HG03520 (cell line): ENCODE measurements at regions not wholly inside any gene's neighbourhood (a gene's known extent, or its start where the extent isn't known, plus 50 kb on each side); places are given as distances from the start of the nearest gene placed in this dataset.

Experiments used
- ATAC-seq: cut with Tn5 transposase; IDR thresholded peaks from one replicate; pipeline ENCODE4 v1.9.1; 2021; ENCODE audit warnings: mild to moderate bottlenecking, moderate library complexity; ENCODE audit not compliant: unreplicated experiment

DNA sequence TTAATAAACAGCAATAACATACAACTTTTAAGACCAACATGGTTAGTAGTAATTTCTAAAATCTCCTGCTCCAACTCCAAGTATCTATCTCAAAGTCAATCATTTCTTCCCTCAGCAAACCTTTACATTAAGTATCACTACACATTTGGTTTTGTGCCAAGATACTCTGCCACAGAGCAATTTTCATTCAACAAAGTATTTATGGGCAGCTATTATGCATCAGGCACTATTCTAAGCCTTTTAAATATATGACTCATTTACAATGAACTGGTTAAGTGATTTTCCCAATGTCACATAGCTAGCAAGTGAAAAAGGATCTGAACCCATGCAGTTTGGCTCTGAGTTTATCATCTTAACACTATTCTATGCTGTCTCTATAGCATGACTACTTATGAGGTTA is 264.3 kb downstream of the NOL4 start:
- ATAC-seq = no peak

DNA sequence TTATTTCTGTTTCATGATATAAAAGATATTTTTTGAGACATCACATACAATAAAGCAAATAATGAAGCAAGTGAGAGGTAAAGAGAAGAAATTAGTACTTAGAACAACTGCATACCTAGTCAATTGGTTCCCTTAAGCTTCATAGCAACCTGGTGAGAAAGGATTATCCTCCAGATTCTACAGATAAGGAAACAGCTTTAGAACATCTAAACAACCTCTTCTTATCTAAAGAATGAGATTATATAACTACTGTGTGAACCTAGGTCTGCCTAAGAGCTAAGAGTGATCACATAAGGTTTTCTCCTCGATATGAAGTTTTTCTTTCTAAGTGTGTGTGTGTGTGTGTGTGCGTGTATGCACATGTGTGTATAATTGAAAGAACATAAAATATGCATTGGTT is 265.1 kb downstream of the NOL4 start:
- no peak for ATAC-seq

DNA sequence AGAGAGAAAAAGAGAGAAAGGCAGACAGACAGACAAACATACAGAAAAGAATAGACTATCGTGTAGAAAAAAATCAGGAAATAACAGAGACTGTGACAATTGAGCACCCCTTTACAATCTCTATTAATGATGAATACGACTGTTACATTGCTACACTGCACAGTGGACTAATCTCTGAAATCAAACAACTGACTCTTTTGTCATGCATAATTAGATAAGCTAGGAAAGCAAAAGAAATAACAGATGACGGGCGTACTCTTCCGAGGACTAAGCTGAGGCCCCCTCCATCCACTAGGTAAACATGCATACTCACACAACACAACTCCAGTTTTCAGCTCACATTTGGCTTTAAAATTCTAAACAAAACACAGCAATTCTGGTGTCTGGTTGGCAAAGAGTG is 267.0 kb downstream of the NOL4 start:
- no peak for ATAC-seq

GRCh38 chr18:33951031-33951430 is 273.7 kb downstream of the NOL4 start:
- ATAC-seq = no peak

- no peak for ATAC-seq
These were observed 278.4 kb downstream of the NOL4 start for GRCh38 chr18:33946336-33946735.

GRCh38 chr18:33944493-33944892 is 280.2 kb downstream of the NOL4 start:
- ATAC-seq = no peak

GRCh38 chr18:33937270-33937816 is 287.4 kb downstream of the NOL4 start:
- no peak for ATAC-seq

DNA sequence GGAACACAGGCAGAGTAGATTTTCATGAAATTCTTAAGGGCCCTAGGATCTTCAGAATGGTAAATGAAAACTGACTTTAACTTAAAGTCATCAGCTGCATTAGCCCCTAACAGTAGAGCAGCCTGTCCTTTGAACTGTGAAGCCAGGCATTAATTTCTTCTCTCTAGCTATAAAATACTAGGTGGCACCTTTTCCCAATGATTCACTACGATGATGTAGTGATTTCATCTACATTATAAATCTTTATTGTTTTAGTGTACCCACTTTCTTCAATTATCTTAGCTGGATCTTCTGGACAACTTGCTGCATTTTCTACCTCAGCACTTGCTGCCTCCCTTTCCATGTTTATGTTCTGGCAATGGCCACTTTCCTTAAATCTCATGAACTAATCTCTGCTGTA is 290.5 kb downstream of the NOL4 start:
- ATAC-seq = no peak

GRCh38 chr18:33928231-33928630 is 296.5 kb downstream of the NOL4 start:
- ATAC-seq = no peak

DNA sequence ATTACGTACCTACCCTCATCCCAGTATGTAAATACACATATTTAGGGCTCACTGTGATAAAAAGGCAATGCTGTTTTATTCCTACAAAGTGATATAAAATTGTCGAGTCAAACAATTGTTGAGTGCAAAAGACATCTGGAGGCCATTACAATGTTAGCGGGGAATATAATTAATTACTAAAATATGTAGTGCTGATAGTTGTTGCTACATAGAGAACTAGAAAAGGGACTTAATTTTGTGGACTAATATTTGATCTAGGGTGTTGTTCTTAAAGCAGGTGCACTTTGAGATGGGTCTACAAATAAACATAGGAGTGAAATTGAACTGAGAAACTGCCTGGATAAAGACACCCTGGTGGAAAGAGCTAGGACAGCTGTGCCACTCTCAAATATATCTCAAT is 300.1 kb downstream of the NOL4 start:
- no peak for ATAC-seq

GRCh38 chr18:33923980-33924379 is 300.7 kb downstream of the NOL4 start:
- no peak for ATAC-seq

DNA sequence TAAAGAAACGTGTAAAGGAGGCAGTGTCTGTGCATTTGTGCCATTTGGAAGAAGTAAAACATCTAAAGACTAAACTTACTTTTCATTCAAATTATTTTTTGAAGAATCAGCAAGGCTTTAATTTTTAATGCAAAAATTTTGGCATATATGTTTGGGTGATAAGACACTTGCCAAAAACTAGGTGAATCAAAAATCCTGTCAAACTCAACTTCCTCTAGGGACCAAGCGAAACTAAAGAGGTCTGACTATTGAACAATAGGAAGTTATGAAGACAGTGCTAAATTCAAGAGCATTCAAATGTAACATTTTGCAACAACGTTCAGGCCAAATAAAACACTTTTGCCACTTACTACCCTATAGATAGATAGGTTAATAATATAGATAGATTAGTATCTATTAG is 306.1 kb downstream of the NOL4 start:
- ATAC-seq = no peak

GRCh38 chr18:33916200-33916599 is 308.5 kb downstream of the NOL4 start:
- no peak for ATAC-seq

DNA sequence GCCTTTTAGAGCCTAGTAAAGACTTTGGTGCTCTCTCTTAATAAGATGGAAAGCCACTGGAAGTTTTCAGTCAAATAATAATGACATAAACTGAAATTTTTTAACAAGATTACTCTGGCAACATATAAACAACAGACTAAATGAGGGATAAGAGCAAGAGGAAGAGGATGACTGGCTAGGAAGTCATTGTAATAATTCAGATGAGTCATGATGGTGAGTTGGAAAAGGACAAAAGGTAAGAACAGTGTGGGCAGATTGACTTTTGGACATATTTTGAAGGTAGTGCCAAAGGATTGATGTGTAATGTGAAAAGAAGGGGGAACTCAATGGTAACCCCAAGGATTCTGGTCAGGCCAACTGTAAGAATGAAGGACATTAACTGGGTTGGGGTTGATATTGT is 310.3 kb downstream of the NOL4 start:
- no peak for ATAC-seq

DNA sequence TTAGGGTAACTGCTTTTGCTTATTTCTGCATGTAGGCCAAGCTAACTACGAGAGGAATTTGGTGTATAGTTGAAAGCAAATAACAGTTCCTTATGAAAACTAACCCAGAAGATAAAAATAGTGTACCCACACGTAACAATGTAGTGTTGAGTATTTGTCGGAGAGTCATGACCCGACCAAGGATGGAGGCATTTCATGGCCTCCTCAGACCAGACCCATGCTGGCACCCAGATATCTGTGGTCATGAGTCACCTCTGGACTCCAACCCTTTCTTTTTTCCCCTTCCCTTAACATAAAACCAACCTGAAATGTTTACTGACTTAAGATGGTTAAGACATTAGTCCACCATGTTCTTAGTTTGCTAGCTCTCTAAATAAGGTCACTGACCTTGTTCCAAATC is 318.7 kb downstream of the NOL4 start:
- no peak for ATAC-seq

DNA sequence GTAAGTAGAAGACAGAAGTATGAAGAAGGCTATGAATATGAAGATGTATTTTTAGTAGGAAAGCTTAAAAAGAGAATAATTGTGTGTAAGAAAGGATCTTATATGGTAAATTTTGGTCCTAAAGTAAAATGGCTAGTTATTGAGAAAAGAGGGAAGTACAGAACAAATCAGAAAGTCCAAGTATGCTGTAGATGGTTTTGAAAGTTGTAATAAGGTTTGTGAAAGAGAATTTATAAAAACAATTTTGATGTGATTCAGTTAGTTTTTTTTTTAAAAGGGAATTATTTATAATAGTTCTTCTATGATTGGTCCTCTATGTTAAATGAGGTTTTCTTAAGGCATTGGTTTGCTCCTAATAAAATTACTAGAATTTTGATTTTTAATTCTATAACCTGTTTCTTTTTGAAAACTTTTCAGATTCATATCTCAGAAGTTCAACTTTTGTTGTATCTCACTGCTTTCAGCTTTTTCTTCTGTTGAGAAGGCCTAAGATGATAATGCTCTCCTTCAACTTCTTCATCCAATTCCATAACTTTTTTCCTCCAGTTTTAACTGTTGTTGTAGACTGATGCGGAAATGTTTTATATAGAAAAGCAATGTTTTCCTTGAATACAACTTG is 322.7 kb downstream of the NOL4 start:
- no peak for ATAC-seq

GRCh38 chr18:33900638-33901037 is 322.6 kb downstream of the ASXL3 start:
- ATAC-seq = no peak

DNA sequence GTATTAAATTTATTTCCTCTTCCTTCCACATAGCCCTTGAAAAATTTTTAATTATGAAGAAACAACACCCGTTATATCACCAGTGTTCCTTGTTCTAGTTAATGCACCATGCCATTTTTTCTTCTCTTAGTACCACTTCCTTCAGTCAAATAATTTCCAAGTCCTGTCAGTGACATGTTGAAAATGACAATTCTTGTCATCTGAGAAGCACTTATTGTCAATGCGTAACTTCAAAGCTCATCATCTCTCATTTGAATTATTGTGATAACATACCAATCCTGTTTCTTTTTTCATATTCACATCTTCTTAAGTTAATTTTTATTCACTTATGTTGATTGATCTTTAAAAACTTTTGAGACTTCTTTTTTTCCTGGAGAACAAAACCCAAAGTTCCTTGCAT is 320.4 kb downstream of the ASXL3 start:
- ATAC-seq = no peak

- ATAC-seq = no peak
These were observed 300.2 kb downstream of the ASXL3 start for GRCh38 chr18:33878213-33878612.

- no peak for ATAC-seq
These were observed 297.1 kb downstream of the ASXL3 start for GRCh38 chr18:33875029-33875565.

- no peak for ATAC-seq
These were observed 295.1 kb downstream of the ASXL3 start for GRCh38 chr18:33873112-33873511.

- ATAC-seq = no peak
These were observed 293.5 kb downstream of the ASXL3 start for GRCh38 chr18:33871363-33872025.
